ENCODE measurements at regions not wholly inside any gene's neighbourhood (a gene's known extent, or its start where the extent isn't known, plus 50 kb on each side); places are given as distances from the start of the nearest gene placed in this dataset.

- Histone ChIP-seq H3K9me3 (ENCODE audit: control extremely low read depth in 1 of 5, control insufficient read depth in 4 of 5, insufficient read depth in 2 of 5, low read depth in 1 of 5, low read length in 4 of 5) (no peaks in the 10 kb centered on the region), H3K4me1 (ENCODE audit: control extremely low read depth in 1 of 4, control insufficient read depth in 4 of 4, insufficient read depth in 4 of 4, low read length in 3 of 4) (peaks cover 2 to 9% (median 3%) of the 10 kb centered on the region in 4 experiments), H3K4me3 (ENCODE audit: control insufficient read depth in 1 of 7, extremely low read depth in 1 of 7, insufficient read depth in 4 of 7, low read depth in 2 of 7, low read length in 6 of 7) (no peak overlapping the region), H3K27me3 (replicated peaks in 2 of 5; ENCODE audit: control insufficient read depth in 4 of 5, insufficient read depth in 5 of 5, low read length in 4 of 5) (peaks cover 0 to 58% (median 5%) of the 10 kb centered on the region in 5 experiments), H3K27ac (ENCODE audit: insufficient read depth in 1 of 2, low read depth in 1 of 2, low read length in 2 of 2, poor library complexity in 1 of 2, severe bottlenecking in 2 of 2) (no peak overlapping the region), H3K36me3 (ENCODE audit: control insufficient read depth in 4 of 4, insufficient read depth in 4 of 4, low read length in 3 of 4) (no peaks in the 10 kb centered on the region)
- ChIA-PET CTCF (interaction anchor here (0.6 kb wide), 1 partner anchor 25 kb away, joined by 4 read pairs; no protein-coding TSS in a partner anchor), POLR2A (no interaction called here)
- WGBS (ENCODE audit: insufficient coverage) = 80% methylated on average over 7 of the region's 9 CpGs
- DNase-seq = no peak
Observed at GRCh38 chr16:86042393-86042792, 143.4 kb downstream of the IRF8 start.

DNA sequence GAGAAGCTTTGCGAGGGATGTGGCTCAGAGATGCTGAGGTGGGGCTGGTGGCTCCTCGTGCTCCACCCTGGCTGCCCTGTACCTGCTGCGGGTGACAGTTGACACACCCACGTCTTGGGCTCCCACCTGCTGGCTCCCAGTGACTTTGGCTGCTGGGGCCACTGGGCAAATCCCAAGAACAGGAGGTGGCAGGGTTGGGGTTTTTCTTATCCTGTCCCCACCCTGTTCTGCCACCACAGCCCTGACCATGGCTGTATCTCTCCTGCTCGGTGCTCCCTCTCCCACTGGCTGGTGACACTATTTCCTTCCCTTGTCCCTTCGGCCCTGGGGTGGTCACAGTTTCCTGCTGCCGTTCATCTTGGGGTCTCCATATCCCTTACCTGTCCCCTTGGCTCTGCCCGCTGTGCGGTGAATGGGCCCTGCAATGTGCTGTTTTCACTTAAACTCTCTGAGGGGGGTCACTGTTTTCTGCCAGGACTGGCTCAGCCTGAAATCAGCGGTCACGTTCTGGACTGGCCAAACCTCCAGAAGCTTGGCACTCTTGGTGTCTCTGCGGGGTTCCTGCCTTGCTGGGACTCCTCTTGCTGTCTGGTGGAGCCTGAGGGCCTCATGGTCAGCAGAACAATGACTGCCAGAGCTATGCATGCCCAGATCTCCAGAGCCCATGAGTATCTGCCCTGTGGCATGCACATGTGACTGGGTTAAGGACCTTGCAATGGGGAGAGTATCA, 144.2 kb downstream of the IRF8 start:
- Histone ChIP-seq H3K27ac (ENCODE audit: insufficient read depth in 1 of 2, low read depth in 1 of 2, low read length in 2 of 2, poor library complexity in 1 of 2, severe bottlenecking in 2 of 2) (no peak overlapping the region), H3K4me1 (ENCODE audit: control extremely low read depth in 1 of 4, control insufficient read depth in 4 of 4, insufficient read depth in 4 of 4, low read length in 3 of 4) (peaks cover 3 to 15% (median 5%) of the 10 kb centered on the region in 4 experiments), H3K27me3 (replicated peaks in 2 of 5; ENCODE audit: control insufficient read depth in 4 of 5, insufficient read depth in 5 of 5, low read length in 4 of 5) (peaks cover 0 to 62% (median 6%) of the 10 kb centered on the region in 5 experiments), H3K4me3 (ENCODE audit: control insufficient read depth in 1 of 7, extremely low read depth in 1 of 7, insufficient read depth in 4 of 7, low read depth in 2 of 7, low read length in 6 of 7) (no peak overlapping the region), H3K9me3 (ENCODE audit: control extremely low read depth in 1 of 5, control insufficient read depth in 4 of 5, insufficient read depth in 2 of 5, low read depth in 1 of 5, low read length in 4 of 5) (no peaks in the 10 kb centered on the region), H3K36me3 (ENCODE audit: control insufficient read depth in 4 of 4, insufficient read depth in 4 of 4, low read length in 3 of 4) (no peaks in the 10 kb centered on the region)
- ChIA-PET CTCF (interaction anchor here (0.6 to 3.4 kb wide), 3 partner anchors 9 to 26 kb away, joined by 4 to 14 read pairs (median 9); no protein-coding TSS in a partner anchor), POLR2A (no interaction called here)
- 86% methylated on average over 12 of the region's 12 CpGs for WGBS (ENCODE audit: insufficient coverage)
- no peak for DNase-seq

DNA sequence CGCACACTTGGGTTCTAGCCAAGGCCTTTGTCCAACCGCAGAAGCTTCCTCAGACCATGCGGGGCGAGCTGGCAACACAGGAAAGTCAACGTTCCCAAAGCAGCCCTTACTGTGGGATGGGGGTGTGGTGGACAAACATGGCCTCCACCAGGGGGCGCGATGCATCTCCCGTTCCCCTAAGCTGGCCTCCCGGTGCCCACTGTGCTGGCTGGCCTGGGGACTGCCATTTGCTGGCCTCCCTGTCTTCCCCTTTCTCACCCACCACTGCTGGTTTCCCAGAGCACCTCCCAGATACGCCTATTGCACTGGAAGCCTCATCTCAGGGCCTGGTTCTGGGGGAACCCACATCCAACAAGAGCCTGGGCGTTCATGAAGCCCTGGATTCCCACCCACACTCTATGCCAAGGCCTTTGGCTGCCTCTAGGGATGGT, 145.3 kb downstream of the IRF8 start:
- Histone ChIP-seq H3K9me3 (ENCODE audit: control extremely low read depth in 1 of 5, control insufficient read depth in 4 of 5, insufficient read depth in 2 of 5, low read depth in 1 of 5, low read length in 4 of 5) (no peaks in the 10 kb centered on the region), H3K36me3 (ENCODE audit: control insufficient read depth in 4 of 4, insufficient read depth in 4 of 4, low read length in 3 of 4) (no peaks in the 10 kb centered on the region), H3K27me3 (replicated peaks in 2 of 5; ENCODE audit: control insufficient read depth in 4 of 5, insufficient read depth in 5 of 5, low read length in 4 of 5) (peaks cover 0 to 65% (median 6%) of the 10 kb centered on the region in 5 experiments), H3K4me1 (ENCODE audit: control extremely low read depth in 1 of 4, control insufficient read depth in 4 of 4, insufficient read depth in 4 of 4, low read length in 3 of 4) (peaks cover 1 to 18% (median 7%) of the 10 kb centered on the region in 4 experiments), H3K27ac (ENCODE audit: insufficient read depth in 1 of 2, low read depth in 1 of 2, low read length in 2 of 2, poor library complexity in 1 of 2, severe bottlenecking in 2 of 2) (no peak overlapping the region), H3K4me3 (ENCODE audit: control insufficient read depth in 1 of 7, extremely low read depth in 1 of 7, insufficient read depth in 4 of 7, low read depth in 2 of 7, low read length in 6 of 7) (no peak overlapping the region)
- ChIA-PET CTCF (interaction anchor here (1.1 to 3.4 kb wide), 7 partner anchors 10 to 473 kb away, joined by 3 to 14 read pairs (median 7); no protein-coding TSS in a partner anchor), POLR2A (no interaction called here)
- 17% methylated on average over 10 of the region's 11 CpGs for WGBS (ENCODE audit: insufficient coverage)
- peak; percentile 54 to 71 (median 66) for DNase-seq

DNA sequence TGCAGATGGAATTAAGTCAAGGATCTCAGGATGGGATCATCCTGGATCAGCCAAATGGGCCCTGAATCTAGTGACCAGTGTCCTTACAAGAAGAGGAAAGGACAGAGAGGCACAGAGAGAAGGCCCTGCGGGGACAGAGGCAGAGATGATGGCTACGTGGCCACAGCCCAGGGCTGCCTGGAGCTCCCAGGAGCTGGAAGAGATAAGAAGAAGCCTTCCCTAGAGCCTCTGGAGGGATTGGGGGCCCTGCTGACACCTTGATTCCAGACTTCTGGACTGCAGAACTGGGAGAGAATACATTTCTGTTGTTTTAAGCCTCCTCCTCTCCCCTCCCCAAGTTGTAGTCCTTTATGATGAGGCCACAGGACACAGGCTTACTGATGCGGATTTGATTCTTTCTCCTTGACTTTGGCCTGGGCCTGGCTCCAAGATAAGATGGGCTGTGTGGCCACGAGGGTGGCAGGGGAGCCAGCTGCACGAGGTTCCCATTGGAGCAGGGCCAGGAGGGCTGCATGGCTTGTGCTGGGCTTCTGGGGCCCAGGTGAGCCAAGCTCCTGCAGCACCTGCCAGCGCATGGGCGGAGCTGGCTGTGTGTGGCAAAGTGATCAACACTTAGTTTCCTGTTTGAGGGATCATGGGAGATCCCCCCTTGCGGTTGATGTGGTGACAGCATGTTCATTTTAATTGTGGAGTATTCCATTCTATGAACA, 146.1 kb downstream of the IRF8 start:
- peak in 2 of 3 donors; percentile 67 to 72 for DNase-seq
- Histone ChIP-seq H3K27ac (ENCODE audit: insufficient read depth in 1 of 2, low read depth in 1 of 2, low read length in 2 of 2, poor library complexity in 1 of 2, severe bottlenecking in 2 of 2) (no peak overlapping the region), H3K4me3 (ENCODE audit: control insufficient read depth in 1 of 7, extremely low read depth in 1 of 7, insufficient read depth in 4 of 7, low read depth in 2 of 7, low read length in 6 of 7) (no peak overlapping the region), H3K4me1 (ENCODE audit: control extremely low read depth in 1 of 4, control insufficient read depth in 4 of 4, insufficient read depth in 4 of 4, low read length in 3 of 4) (peaks cover 0 to 15% (median 6%) of the 10 kb centered on the region in 4 experiments), H3K27me3 (replicated peaks in 2 of 5; ENCODE audit: control insufficient read depth in 4 of 5, insufficient read depth in 5 of 5, low read length in 4 of 5) (peaks cover 0 to 63% (median 6%) of the 10 kb centered on the region in 5 experiments), H3K36me3 (ENCODE audit: control insufficient read depth in 4 of 4, insufficient read depth in 4 of 4, low read length in 3 of 4) (no peaks in the 10 kb centered on the region), H3K9me3 (ENCODE audit: control extremely low read depth in 1 of 5, control insufficient read depth in 4 of 5, insufficient read depth in 2 of 5, low read depth in 1 of 5, low read length in 4 of 5) (no peaks in the 10 kb centered on the region)
- ChIA-PET POLR2A (no interaction called here), CTCF (interaction anchor here (1.1 to 3.4 kb wide), 8 partner anchors 11 to 472 kb away, joined by 3 to 14 read pairs (median 6); no protein-coding TSS in a partner anchor)
- 59% methylated on average over 7 of the region's 8 CpGs for WGBS (ENCODE audit: insufficient coverage)

- H3K27me3 ChIP-seq (replicated peaks in 2 of 5; ENCODE audit: control insufficient read depth in 4 of 5, insufficient read depth in 5 of 5, low read length in 4 of 5) = peaks cover 0 to 61% (median 6%) of the 10 kb centered on the region in 5 experiments
- no peaks in the 10 kb centered on the region for H3K9me3 ChIP-seq (ENCODE audit: control extremely low read depth in 1 of 5, control insufficient read depth in 4 of 5, insufficient read depth in 2 of 5, low read depth in 1 of 5, low read length in 4 of 5)
- CTCF ChIA-PET = interaction anchor here (1.6 to 3.4 kb wide), 3 partner anchors 17 to 27 kb away, joined by 3 to 14 read pairs (median 7); no protein-coding TSS in a partner anchor
- H3K4me1 ChIP-seq (ENCODE audit: control extremely low read depth in 1 of 4, control insufficient read depth in 4 of 4, insufficient read depth in 4 of 4, low read length in 3 of 4) = peaks cover 0 to 15% (median 6%) of the 10 kb centered on the region in 4 experiments
- H3K4me3 ChIP-seq (ENCODE audit: control insufficient read depth in 1 of 7, extremely low read depth in 1 of 7, insufficient read depth in 4 of 7, low read depth in 2 of 7, low read length in 6 of 7) = no peak overlapping the region
- H3K27ac ChIP-seq (ENCODE audit: insufficient read depth in 1 of 2, low read depth in 1 of 2, low read length in 2 of 2, poor library complexity in 1 of 2, severe bottlenecking in 2 of 2) = no peak overlapping the region
- H3K36me3 ChIP-seq (ENCODE audit: control insufficient read depth in 4 of 4, insufficient read depth in 4 of 4, low read length in 3 of 4) = no peaks in the 10 kb centered on the region
- POLR2A ChIA-PET = no interaction called here
- WGBS (ENCODE audit: insufficient coverage) = 98% methylated on average over 7 of the region's 8 CpGs
- no peak for DNase-seq
Observed at GRCh38 chr16:86045591-86045971, 146.6 kb downstream of the IRF8 start.

DNA sequence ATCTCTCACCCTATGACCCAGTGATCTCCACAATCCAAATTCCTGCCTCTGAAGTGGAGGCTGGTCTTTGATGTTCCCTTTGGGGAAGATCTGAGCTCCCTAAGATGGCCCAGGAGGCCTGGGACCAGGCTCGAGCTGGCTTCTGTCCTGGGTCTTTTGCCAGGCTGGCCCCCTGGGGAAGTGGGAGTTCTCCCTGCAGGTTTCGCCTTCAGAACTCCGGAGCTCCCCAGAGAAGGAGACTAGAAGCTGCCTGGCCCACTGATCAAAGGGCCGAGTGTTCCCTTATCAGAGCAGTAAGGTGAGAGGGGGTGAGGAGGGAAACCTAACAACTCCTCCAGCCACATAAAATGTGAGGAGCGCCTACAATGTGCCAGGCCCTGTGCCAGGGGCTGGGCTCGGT, 147.1 kb downstream of the IRF8 start:
- Histone ChIP-seq H3K9me3 (ENCODE audit: control extremely low read depth in 1 of 5, control insufficient read depth in 4 of 5, insufficient read depth in 2 of 5, low read depth in 1 of 5, low read length in 4 of 5) (no peaks in the 10 kb centered on the region), H3K27ac (ENCODE audit: insufficient read depth in 1 of 2, low read depth in 1 of 2, low read length in 2 of 2, poor library complexity in 1 of 2, severe bottlenecking in 2 of 2) (no peak overlapping the region), H3K4me3 (ENCODE audit: control insufficient read depth in 1 of 7, extremely low read depth in 1 of 7, insufficient read depth in 4 of 7, low read depth in 2 of 7, low read length in 6 of 7) (no peak overlapping the region), H3K4me1 (ENCODE audit: control extremely low read depth in 1 of 4, control insufficient read depth in 4 of 4, insufficient read depth in 4 of 4, low read length in 3 of 4) (peaks cover 0 to 15% (median 6%) of the 10 kb centered on the region in 4 experiments), H3K36me3 (ENCODE audit: control insufficient read depth in 4 of 4, insufficient read depth in 4 of 4, low read length in 3 of 4) (no peaks in the 10 kb centered on the region), H3K27me3 (replicated peaks in 2 of 5; ENCODE audit: control insufficient read depth in 4 of 5, insufficient read depth in 5 of 5, low read length in 4 of 5) (peaks cover 0 to 59% (median 6%) of the 10 kb centered on the region in 5 experiments)
- POLR2A ChIA-PET = no interaction called here
- WGBS (ENCODE audit: insufficient coverage) = 86% methylated on average over 1 of the region's 6 CpGs
- DNase-seq = no peak
- CTCF ChIA-PET = interaction anchor here (0.8 to 3.4 kb wide), 4 partner anchors 17 to 27 kb away, joined by 3 to 14 read pairs (median 5); no protein-coding TSS in a partner anchor
